GM21390 (cell line): ENCODE measurements at regions not wholly inside any gene's neighbourhood (a gene's known extent, or its start where the extent isn't known, plus 50 kb on each side); places are given as distances from the start of the nearest gene placed in this dataset.

ENCODE experiments used
- ATAC-seq: cut with Tn5 transposase; IDR thresholded peaks from one replicate; pipeline ENCODE4 v1.9.1; 2021; ENCODE audit not compliant: unreplicated experiment

GRCh38 chr10:60728056-60728455, 50.2 kb upstream of the CDK1 start:
- ATAC-seq, result no peak

GRCh38 chr10:60726257-60726656, 52.0 kb upstream of the CDK1 start:
- ATAC-seq, result no peak

GRCh38 chr10:60722623-60723022, 55.7 kb upstream of the CDK1 start:
- no peak for ATAC-seq

GRCh38 chr10:60719721-60720120, 58.6 kb upstream of the CDK1 start:
- no peak for ATAC-seq

GRCh38 chr10:60718886-60719285, 59.4 kb upstream of the CDK1 start:
- no peak for ATAC-seq

- peak; percentile 92 for ATAC-seq
Observed at GRCh38 chr10:60717852-60718251, 60.4 kb upstream of the CDK1 start.

GRCh38 chr10:60714233-60714632, 64.0 kb upstream of the CDK1 start:
- ATAC-seq, result no peak

GRCh38 chr10:60711496-60711895, 66.8 kb upstream of the CDK1 start:
- ATAC-seq, result no peak

- ATAC-seq, result no peak
Observed at GRCh38 chr10:60710041-60710440, 68.2 kb upstream of the CDK1 start.

- ATAC-seq, result no peak
Observed at GRCh38 chr10:60708666-60709065, 69.6 kb upstream of the CDK1 start.

- ATAC-seq, result no peak
Observed at GRCh38 chr10:60707841-60708240, 70.4 kb upstream of the CDK1 start.

GRCh38 chr10:60706146-60706545, 72.1 kb upstream of the CDK1 start:
- ATAC-seq, result no peak

GRCh38 chr10:60705376-60705775, 72.9 kb upstream of the CDK1 start:
- ATAC-seq, result no peak

- ATAC-seq, result no peak
Observed at GRCh38 chr10:60704471-60704870, 73.8 kb upstream of the CDK1 start.

GRCh38 chr10:60703266-60704041, 74.8 kb upstream of the CDK1 start:
- no peak for ATAC-seq

GRCh38 chr10:60687679-60688078, 90.6 kb upstream of the CDK1 start:
- ATAC-seq, result no peak

- no peak for ATAC-seq
Observed at GRCh38 chr10:60684091-60684490, 94.2 kb upstream of the CDK1 start.

- ATAC-seq, result no peak
Observed at GRCh38 chr10:60681103-60681502, 97.2 kb upstream of the CDK1 start.

GRCh38 chr10:60679388-60679990, 98.8 kb upstream of the CDK1 start:
- ATAC-seq, result no peak

GRCh38 chr10:60678978-60679377, 99.3 kb upstream of the CDK1 start:
- ATAC-seq, result no peak

- ATAC-seq, result no peak
Observed at GRCh38 chr10:60677531-60678129, 100.6 kb upstream of the CDK1 start.

- ATAC-seq, result no peak
Observed at GRCh38 chr10:60675236-60675635, 103.0 kb upstream of the CDK1 start.
